ENCODE measurements at regions not wholly inside any gene's neighbourhood (a gene's known extent, or its start where the extent isn't known, plus 50 kb on each side); places are given as distances from the start of the nearest gene placed in this dataset.
"Not testable (repeated sequence)": the region's sequence is repeated elsewhere in the genome, so short reads cannot be mapped to it uniquely, and the experiment has no call there.

DNA sequence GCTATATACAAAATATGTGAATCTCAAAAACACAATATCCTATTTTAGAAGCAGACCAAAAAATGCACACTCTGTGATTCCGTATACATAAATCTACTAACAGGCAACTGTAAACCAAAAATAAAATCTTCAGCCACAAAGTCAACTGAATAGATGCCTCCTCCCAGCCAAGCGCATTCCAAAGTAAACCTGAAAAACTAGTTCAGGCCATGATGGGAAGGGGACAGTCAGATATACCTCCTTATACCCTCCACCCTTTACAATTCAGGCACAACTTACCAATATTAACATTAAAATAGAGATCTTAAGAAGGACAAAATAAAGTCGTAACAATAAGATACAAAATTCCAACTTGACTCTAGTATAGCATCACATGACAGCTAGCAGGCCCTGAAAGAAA is 1604.5 kb upstream of the NUDT12 start:
- WGBS, 4 donors, result 92 to 94% (median 93%) methylated on average over 3 of the region's 3 CpGs
- Histone ChIP-seq H3K4me1 (no peaks in the 10 kb centered on the region), H3K4me3 (no peak overlapping the region), H3K9me3 (peaks cover 0 to 11% (median 0%) of the 10 kb centered on the region in 12 donors), H3K27ac (no peak overlapping the region), H3K36me3 (no peaks in the 10 kb centered on the region), H3K27me3 (no peaks in the 10 kb centered on the region)
- intact Hi-C loops (cut with DNase I), result no loop called here
- ATAC-seq (no peak), DNase-seq (no peak)
- TF ChIP-seq, protein P1, sequence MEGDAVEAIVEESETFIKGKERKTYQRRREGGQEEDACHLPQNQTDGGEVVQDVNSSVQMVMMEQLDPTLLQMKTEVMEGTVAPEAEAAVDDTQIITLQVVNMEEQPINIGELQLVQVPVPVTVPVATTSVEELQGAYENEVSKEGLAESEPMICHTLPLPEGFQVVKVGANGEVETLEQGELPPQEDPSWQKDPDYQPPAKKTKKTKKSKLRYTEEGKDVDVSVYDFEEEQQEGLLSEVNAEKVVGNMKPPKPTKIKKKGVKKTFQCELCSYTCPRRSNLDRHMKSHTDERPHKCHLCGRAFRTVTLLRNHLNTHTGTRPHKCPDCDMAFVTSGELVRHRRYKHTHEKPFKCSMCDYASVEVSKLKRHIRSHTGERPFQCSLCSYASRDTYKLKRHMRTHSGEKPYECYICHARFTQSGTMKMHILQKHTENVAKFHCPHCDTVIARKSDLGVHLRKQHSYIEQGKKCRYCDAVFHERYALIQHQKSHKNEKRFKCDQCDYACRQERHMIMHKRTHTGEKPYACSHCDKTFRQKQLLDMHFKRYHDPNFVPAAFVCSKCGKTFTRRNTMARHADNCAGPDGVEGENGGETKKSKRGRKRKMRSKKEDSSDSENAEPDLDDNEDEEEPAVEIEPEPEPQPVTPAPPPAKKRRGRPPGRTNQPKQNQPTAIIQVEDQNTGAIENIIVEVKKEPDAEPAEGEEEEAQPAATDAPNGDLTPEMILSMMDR (IDR thresholded peaks at IDR 0.05), result no peak
- no peak for TF ChIP-seq POLR2A (IDR thresholded peaks at IDR 0.05)

DNA sequence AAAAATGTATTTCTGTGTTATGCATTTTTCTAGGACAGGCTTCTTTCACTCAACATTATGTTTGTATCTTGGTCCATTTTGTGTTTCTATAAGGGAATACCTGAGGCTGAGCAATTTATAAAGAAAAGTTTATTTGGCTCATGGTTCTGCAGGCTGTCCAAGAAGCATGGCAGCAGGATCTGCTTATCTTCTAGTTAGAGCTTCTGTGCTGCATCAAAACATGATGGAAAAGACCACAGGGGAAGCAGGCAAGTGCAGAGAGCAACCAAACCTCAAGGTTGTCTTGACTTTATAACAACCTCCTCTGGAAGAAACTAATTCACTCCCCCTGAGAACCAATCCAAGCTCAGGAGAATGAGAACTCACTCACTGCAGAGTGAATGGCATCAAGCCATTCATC is 1601.0 kb upstream of the NUDT12 start:
- DNase-seq, result no peak
- intact Hi-C loops (cut with DNase I), result no loop called here
- Histone ChIP-seq H3K36me3 (no peaks in the 10 kb centered on the region), H3K27ac (no peak overlapping the region), H3K4me3 (no peak overlapping the region), H3K27me3 (no peaks in the 10 kb centered on the region), H3K9me3 (peaks cover 0 to 12% (median 0%) of the 10 kb centered on the region in 12 donors), H3K4me1 (no peaks in the 10 kb centered on the region)
- no peak for ATAC-seq
- no peak for TF ChIP-seq POLR2A (IDR thresholded peaks at IDR 0.05)
- TF ChIP-seq, protein P1 (IDR thresholded peaks at IDR 0.05), result no peak

DNA sequence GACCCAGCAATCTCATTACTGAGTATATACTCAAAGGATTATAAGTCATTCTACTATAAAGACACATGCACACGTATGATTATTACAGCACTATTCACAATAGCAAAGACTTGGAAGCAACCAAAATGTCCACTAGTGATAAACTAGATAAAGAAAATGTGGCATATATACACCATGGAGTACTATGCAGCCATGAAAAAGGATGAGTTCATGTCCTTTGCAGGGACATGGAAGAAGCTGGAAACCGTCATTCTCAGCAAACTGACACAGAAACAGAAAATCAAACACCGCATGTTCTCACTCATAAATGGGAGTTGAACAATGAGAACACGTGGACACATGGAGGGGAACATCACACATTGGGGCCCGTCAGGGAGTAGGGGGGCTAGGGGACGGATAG is 1600.0 kb upstream of the NUDT12 start:
- 86 to 93% (median 90%) methylated on average over 6 of the region's 6 CpGs for WGBS, 4 donors
- H3K27ac ChIP-seq; H3K36me3 ChIP-seq; intact Hi-C loops (cut with DNase I); DNase-seq; H3K27me3 ChIP-seq; H3K4me1 ChIP-seq; H3K4me3 ChIP-seq; ATAC-seq: not testable (repeated sequence)
- H3K9me3 ChIP-seq, result peaks cover 0 to 14% (median 0%) of the 10 kb centered on the region in 12 donors

DNA sequence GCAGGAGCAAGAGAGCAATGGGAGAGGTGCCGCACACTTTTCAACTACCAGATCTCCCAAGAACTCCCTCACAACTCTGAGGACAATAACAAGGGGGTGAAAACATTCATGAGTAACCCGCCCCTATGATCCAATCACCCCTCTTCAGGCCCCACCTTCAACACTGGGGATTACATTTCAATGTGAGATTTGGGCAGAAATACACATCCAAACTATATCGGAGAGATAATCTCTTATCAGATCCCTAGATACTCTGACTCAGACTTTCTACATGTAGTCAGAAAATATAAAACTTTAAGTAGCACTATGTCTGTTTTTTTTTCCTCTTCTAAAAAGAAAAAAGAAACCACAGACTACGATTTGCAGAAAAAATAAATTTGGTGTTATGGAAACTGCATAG is 1595.9 kb upstream of the NUDT12 start:
- intact Hi-C loops (cut with DNase I), result no loop called here
- ATAC-seq (no peak), DNase-seq (no peak)
- H3K4me1 ChIP-seq, result no peaks in the 10 kb centered on the region
- no peaks in the 10 kb centered on the region for H3K36me3 ChIP-seq
- no peak overlapping the region for H3K4me3 ChIP-seq
- peaks cover 0 to 14% (median 0%) of the 10 kb centered on the region in 12 donors for H3K9me3 ChIP-seq
- no peaks in the 10 kb centered on the region for H3K27me3 ChIP-seq
- no peak for TF ChIP-seq POLR2A (IDR thresholded peaks at IDR 0.05)
- TF ChIP-seq, protein P1 (IDR thresholded peaks at IDR 0.05), result no peak
- H3K27ac ChIP-seq, result no peak overlapping the region
- 58 to 66% (median 62%) methylated on average over 4 of the region's 4 CpGs for WGBS, 4 donors

DNA sequence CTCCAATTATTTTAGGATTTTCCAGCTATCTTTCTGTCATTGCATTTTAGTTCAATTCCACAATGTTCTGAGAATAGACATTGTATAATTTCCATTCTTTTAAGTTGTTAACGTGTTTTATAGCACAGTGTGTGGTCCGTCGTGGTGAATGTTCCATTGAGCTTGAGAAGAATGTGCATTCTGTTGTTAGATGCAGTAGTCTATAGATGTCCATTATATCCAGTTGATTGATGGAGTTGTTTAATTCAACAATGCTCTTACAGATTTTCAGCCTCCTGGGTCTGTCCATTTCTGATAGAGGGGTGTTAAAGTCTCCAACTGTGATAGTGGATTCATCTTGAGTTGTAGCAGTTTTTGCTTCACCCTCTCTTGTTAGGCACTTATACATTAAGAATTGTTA is 1587.7 kb upstream of the NUDT12 start:
- no peaks in the 10 kb centered on the region for H3K4me1 ChIP-seq
- H3K36me3 ChIP-seq, result no peaks in the 10 kb centered on the region
- ATAC-seq, result no peak
- intact Hi-C loops (cut with DNase I), result no loop called here
- TF ChIP-seq, protein P1 (IDR thresholded peaks at IDR 0.05), result no peak
- TF ChIP-seq POLR2A (IDR thresholded peaks at IDR 0.05), result no peak
- no peak for DNase-seq
- no peak overlapping the region for H3K27ac ChIP-seq
- 66 to 81% (median 76%) methylated on average over 3 of the region's 3 CpGs for WGBS, 4 donors
- H3K27me3 ChIP-seq, result no peaks in the 10 kb centered on the region
- H3K4me3 ChIP-seq, result no peak overlapping the region
- H3K9me3 ChIP-seq, result peaks cover 0 to 3% (median 0%) of the 10 kb centered on the region in 12 donors
